Upper lobe of left lung (tissue), 4 donors: ENCODE measurements at regions not wholly inside any gene's neighbourhood (a gene's known extent, or its start where the extent isn't known, plus 50 kb on each side); places are given as distances from the start of the nearest gene placed in this dataset.

ENCODE experiments used
- CTCF ChIP-seq, 6 experiments: fragments of 450-650 bp in 4 of 6; fragments of 200-600 bp in 2 of 6; sonication (generic) in 2 of 6; IDR thresholded peaks; one replicate each; pipeline ENCODE4 v1.5.1; 2016 to 2019; ENCODE audit warnings: antibody characterized with exemption in 6 of 6
- EP300 ChIP-seq, 4 donors: sonication (generic); formaldehyde crosslinking; IDR thresholded peaks; one replicate each; pipeline ENCODE4 v1.5.1; 2017; ENCODE audit warnings: antibody characterized with exemption in 4 of 4, control low read depth in 2 of 4
- POLR2A ChIP-seq, 4 donors: fragments of 450-650 bp; IDR thresholded peaks; one replicate each; pipeline ENCODE4 v1.5.1; 2016 to 2017; ENCODE audit warnings: antibody characterized with exemption in 4 of 4, mild to moderate bottlenecking in 2 of 4
- POLR2AphosphoS5 ChIP-seq, 2 donors: sonication (generic); formaldehyde crosslinking; IDR thresholded peaks; one replicate each; pipeline ENCODE4 v1.5.1; 2017; ENCODE audit warnings: antibody characterized with exemption in 2 of 2

GRCh38 chr13:65864039-65864438 lies 1366.1 kb downstream of the PCDH9 start:
- TF ChIP-seq POLR2AphosphoS5 (IDR thresholded peaks at IDR 0.05) (no peak), POLR2A (IDR thresholded peaks at IDR 0.05) (no peak), CTCF (IDR thresholded peaks at IDR 0.05) (no peak), EP300 (IDR thresholded peaks at IDR 0.05) (no peak)
